ENCODE measurements at regions not wholly inside any gene's neighbourhood (a gene's known extent, or its start where the extent isn't known, plus 50 kb on each side); places are given as distances from the start of the nearest gene placed in this dataset.
"Not testable (repeated sequence)": the region's sequence is repeated elsewhere in the genome, so short reads cannot be mapped to it uniquely, and the experiment has no call there.

DNA sequence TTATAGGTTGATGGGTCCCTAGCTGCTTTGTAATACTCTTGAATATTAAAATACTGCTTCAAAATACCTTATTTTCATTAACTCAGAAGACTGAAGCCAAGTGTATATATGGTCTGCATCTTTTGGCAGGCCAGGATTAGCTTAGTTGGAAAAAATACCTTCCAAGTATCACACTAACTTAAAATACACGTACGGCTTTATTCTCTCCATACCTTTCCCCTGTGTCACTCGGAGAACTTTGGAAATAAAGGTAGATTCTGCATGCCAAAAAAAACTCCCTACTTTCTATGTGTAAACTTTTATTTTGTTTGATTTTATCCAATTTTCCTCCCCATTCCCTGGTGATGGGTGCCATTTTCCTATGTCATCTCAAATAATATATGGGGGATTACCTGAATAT is 422.3 kb upstream of the MDFIC2 start:
- H3K27me3 ChIP-seq: no peaks in the 10 kb centered on the region
- no peak overlapping the region for H3K4me3 ChIP-seq
- H3K36me3 ChIP-seq: no peaks in the 10 kb centered on the region
- no peaks in the 10 kb centered on the region for H3K9me3 ChIP-seq
- DNase-seq: no peak

DNA sequence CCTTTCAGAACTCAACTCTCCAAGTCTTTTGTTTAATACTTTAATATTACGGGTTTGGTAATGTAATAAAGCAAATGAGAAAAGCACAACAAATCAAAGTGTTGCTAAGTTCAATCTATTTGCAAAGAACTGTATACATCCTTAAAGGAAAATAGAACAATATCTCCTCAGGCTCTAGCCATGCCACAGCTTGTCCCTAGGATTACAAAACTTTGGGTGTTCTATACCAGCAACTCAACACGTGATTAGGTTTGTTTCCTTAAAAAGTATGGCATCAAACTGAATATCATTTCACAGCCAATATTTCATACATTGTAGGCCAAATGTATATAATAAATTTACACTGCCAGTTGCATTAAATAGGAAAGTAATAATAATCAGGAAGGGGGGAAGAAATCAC is 418.6 kb upstream of the MDFIC2 start:
- Histone ChIP-seq H3K4me3 (no peak overlapping the region), H3K27me3 (no peaks in the 10 kb centered on the region), H3K9me3 (no peaks in the 10 kb centered on the region), H3K36me3 (no peaks in the 10 kb centered on the region)
- no peak for DNase-seq

DNA sequence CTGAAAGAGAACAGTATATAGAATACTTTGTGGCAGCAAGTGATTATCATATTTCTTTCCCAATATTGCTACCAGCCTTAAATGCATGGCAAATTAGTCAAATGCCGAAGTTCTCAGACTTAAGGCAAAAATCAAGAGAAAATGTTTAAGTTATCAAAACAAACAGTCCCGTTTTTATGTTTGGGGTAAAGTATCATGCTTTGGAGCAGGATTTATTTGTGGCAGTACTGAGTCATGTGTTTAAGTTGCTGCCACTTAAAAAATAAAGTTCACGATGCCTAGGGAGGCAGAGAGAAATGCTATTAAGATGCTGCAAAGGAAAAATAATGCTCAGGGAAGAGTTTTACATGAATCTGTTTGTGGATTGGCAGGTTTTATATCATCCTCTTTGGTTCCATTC is 417.4 kb upstream of the MDFIC2 start:
- H3K4me3 ChIP-seq: no peak overlapping the region
- no peak for DNase-seq
- H3K9me3 ChIP-seq: no peaks in the 10 kb centered on the region
- H3K36me3 ChIP-seq: no peaks in the 10 kb centered on the region
- no peaks in the 10 kb centered on the region for H3K27me3 ChIP-seq

DNA sequence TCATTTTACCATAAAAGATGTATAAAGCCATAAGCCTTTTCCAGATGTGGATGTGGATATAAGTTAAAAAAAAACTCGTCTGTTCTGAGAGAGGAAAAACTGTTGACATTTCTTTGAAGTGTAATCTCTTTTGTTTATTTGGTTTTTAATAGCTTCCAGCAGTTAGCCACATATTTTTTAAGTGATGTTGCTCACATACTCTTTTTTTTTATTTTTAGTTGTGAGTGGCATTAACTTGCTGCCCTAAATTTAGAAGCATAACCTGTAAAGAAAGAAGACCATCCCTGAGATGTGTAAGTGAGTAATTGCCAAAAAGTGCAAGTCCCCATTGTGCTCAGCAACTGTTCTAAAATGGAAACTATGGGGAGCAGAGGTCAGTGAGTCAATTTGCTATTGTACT is 415.9 kb upstream of the MDFIC2 start:
- no peak for DNase-seq
- Histone ChIP-seq H3K4me3 (no peak overlapping the region), H3K27me3 (no peaks in the 10 kb centered on the region), H3K36me3 (no peaks in the 10 kb centered on the region), H3K9me3 (no peaks in the 10 kb centered on the region)

DNA sequence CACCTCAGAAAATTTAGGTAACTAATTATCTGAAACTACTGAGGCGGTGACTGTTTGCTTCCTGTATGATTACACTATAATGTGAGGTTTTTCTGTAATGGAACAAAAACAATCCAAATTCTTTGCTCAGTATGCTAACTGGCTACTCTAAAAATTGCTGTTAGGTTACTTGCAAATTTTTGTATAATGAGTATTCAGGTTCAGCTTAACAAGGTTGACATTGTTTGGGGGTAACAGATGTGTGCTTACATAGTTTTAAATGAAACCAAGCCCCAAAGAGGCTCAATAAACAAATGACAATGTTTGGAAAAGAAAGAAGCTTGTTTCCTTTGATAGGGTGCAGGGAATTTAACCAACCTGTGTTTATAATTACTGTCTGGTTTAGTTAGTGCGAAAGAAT is 414.5 kb upstream of the MDFIC2 start:
- Histone ChIP-seq H3K9me3 (no peaks in the 10 kb centered on the region), H3K4me3 (no peak overlapping the region), H3K27me3 (no peaks in the 10 kb centered on the region), H3K36me3 (no peaks in the 10 kb centered on the region)
- DNase-seq: no peak

DNA sequence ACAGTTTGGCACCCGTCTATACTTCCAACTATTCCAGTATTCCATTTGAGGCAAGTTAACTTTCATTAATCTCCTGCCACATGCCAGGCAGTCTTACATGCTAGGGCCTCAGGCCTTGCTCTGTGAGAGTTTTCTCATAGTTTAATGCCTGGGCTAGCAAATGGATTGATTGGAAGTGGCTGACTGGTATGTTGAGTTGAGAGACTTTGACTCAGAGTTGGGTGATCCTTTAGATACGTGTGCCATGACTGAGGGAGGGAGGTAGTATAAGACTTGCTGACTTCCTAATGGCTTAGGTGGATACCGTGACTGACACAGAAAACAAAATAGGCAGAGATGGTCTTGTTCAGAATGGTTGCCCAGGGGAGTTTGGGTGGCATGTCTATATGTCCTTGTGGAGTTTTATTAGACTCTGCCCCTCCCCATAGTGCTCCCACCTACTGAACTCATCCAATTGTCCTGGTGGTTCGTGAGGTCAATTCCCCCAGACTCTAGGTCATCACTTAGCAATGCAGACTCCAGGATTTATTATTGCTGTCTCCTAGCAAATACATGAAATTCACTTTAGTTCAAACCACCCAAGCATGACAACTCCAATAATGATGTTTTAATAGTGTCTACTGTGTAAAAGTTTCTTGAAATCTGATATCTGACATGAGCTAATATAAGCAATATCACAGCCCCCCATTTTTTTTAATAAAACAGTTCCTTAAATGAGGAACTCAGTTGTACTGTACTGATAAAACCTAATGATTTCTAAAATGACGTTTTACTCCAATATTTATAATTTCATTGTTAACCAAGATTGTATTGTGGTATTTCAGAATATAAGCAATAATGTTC is 413.9 kb upstream of the MDFIC2 start:
- H3K36me3 ChIP-seq: no peaks in the 10 kb centered on the region
- no peak overlapping the region for H3K4me3 ChIP-seq
- DNase-seq: no peak
- no peaks in the 10 kb centered on the region for H3K9me3 ChIP-seq
- H3K27me3 ChIP-seq: no peaks in the 10 kb centered on the region

DNA sequence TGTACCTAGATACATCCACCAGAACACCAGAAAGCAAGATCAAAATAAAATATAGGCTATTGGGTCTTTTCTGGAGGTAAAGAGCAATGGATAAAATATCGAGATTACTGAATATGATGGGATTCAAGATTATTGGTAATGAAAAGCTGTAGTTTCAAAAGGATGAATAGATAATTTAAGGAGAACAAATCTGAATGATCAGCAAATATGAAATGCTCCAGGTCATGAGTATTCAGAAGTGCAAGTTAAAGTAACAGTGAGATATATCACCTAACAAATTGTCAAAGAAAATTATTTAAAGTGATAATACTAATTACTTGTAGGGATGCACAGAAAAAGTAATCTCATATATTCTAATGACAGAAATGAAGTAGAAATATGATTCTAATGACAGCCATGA is 409.6 kb upstream of the MDFIC2 start:
- Histone ChIP-seq H3K36me3 (no peaks in the 10 kb centered on the region), H3K9me3 (no peaks in the 10 kb centered on the region), H3K4me3 (no peak overlapping the region), H3K27me3 (no peaks in the 10 kb centered on the region)
- DNase-seq: no peak

DNA sequence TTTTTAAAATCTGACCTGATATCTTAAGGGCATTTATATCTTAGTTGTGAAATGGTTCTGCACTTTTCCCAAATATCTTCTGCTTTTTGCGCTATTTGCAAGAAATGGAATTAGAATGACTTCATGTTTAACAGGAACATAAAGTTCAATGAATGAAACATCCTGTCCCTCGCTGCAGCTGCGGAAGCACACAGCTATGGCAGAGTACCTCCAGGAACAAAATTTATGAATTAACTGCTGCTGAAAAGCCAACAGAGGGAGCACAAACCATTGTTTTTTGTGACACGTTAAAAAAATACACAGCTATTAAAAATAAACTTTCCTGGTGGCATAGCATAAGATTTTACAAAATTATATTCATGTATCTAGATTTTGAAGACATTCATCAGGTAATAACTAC is 404.4 kb upstream of the MDFIC2 start:
- no peak overlapping the region for H3K4me3 ChIP-seq
- H3K27me3 ChIP-seq: no peaks in the 10 kb centered on the region
- peaks cover 2% of the 10 kb centered on the region; the same call in 1 of the 2 replicates for H3K9me3 ChIP-seq
- no peaks in the 10 kb centered on the region for H3K36me3 ChIP-seq
- no peak for DNase-seq

DNA sequence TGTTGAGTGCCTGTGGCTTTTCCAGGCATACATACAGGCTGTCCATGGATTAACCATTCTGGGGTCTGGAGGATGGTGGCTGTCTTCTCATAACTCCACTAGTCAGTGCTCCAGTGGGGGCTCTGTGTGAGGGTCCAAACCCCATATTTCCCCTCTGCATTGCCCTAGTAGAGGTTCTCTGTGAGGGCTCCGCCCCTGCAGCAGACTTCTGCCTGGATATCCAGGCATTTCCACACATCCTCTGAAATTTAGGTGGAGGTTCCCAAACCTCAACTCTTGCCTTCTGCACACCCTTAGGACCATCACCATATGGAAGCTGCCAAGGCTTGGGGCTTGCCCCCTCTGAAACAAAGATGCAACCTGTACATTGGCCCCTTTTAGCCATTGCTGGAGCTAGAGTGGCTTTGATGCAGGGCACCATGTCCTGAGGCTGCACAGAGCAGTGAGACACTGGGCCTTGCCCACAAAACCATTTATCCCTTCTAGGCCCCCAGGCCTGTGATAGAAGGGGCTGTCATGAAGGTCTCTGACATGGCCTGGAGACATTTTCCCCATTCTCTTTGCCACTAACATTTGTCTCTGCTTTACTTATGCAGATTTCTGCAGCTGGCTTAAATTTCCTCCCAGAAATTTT is 400.1 kb upstream of the MDFIC2 start:
- no peaks in the 10 kb centered on the region for H3K36me3 ChIP-seq
- no peak for DNase-seq
- no peaks in the 10 kb centered on the region for H3K27me3 ChIP-seq
- H3K9me3 ChIP-seq: peaks cover 2% of the 10 kb centered on the region; the same call in 1 of the 2 replicates
- no peak overlapping the region for H3K4me3 ChIP-seq

DNA sequence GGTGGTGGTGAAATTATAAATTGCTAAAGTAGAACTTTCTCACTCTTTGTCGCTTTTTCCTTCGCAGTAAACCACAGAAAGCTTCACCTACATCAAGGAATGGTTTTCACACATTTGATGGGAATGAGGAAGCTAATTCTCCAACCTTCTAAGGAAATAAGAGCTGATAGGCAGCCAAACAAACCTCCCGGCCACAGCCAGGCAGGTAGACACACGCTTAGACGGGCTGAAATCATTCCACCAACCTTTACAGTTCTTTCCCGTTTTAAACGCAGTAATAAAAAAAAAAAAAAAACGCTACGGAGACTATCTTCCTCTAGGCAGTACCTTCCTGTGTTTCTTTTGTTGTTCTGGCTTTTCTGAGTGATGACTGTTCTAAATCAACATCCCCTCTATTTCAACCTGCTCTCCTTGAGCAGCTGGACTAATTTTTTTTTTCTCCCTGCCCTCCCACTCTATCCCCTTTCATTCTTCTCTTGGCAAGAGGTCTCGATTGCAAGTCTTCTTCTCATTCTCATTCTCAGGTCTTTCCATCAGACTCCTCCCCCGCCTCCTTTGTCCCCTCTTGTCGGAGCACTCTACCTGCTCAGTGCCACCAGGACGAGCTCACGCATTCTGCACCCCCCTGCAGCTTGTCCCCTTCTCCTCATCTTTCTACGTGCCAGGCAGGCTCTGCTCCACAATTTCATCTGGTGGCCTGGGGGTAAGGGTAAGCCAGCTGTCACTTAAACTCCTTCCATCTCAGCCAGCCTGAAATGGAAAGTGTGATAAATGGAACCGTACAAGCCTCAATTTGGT is 391.1 kb upstream of the MDFIC2 start:
- Histone ChIP-seq H3K27me3 (no peaks in the 10 kb centered on the region), H3K4me3 (no peak overlapping the region), H3K9me3 (no peaks in the 10 kb centered on the region), H3K36me3 (no peaks in the 10 kb centered on the region)
- no peak for DNase-seq

DNA sequence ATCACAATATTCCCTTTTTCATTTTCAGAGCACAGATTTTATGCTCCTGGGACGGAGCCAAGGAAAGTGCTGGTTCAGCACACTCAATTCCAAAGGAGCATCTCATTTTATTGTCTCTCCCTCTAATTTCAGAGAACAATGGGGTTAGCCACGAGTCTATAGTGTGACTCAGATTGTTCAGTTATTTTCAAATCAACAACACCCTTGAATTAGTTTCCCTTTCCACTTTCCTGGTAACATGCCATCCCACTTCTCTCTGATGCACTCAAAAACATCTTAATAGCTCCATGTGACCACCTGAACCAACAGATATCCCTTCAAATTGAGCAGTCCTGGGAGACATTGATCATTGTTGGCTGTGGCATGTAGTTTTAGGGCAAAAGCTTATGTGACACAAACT is 389.7 kb upstream of the MDFIC2 start:
- Histone ChIP-seq H3K9me3 (no peaks in the 10 kb centered on the region), H3K27me3 (no peaks in the 10 kb centered on the region), H3K4me3 (no peak overlapping the region), H3K36me3 (no peaks in the 10 kb centered on the region)
- no peak for DNase-seq

DNA sequence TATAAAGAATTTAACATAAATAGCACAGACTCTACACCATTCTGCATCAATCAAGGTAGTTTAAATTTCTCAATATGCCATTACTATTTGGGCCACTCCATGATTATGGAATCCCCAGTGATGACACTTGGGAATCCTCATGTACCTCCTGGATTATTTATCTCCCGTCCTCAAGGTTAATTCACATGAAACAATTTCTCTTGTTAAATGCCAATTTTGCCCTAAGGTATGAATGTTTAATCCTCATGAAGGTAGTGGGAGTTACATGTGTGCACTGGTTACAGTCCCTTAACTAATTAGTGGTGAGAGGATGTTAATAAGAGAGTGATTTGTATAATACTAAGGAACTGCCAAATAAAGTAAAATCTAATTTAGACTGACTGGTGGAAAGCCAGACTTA is 372.3 kb upstream of the MDFIC2 start:
- H3K4me3 ChIP-seq: no peak overlapping the region
- no peak for DNase-seq
- no peaks in the 10 kb centered on the region for H3K36me3 ChIP-seq
- no peaks in the 10 kb centered on the region for H3K9me3 ChIP-seq
- H3K27me3 ChIP-seq: no peaks in the 10 kb centered on the region

DNA sequence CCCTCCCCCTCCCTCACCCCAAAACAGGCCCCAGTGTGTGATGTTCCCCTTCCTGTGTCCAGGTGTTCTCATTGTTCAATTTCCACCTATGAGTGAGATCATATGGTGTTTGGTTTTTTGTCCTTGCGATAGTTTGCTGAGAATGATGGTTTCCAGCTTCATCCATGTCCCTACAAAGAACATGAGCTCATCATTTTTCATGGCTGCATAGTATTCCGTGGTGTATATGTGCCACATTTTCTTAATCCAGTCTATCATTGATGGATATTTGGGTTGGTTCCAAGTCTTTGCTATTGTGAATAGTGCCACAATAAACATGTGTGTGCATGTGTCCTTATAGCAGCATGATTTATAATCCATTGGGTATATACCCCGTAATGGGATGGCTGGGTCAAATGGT is 363.4 kb upstream of the MDFIC2 start:
- H3K9me3 ChIP-seq, H3K36me3 ChIP-seq, H3K27me3 ChIP-seq, H3K4me3 ChIP-seq, DNase-seq: not testable (repeated sequence)

DNA sequence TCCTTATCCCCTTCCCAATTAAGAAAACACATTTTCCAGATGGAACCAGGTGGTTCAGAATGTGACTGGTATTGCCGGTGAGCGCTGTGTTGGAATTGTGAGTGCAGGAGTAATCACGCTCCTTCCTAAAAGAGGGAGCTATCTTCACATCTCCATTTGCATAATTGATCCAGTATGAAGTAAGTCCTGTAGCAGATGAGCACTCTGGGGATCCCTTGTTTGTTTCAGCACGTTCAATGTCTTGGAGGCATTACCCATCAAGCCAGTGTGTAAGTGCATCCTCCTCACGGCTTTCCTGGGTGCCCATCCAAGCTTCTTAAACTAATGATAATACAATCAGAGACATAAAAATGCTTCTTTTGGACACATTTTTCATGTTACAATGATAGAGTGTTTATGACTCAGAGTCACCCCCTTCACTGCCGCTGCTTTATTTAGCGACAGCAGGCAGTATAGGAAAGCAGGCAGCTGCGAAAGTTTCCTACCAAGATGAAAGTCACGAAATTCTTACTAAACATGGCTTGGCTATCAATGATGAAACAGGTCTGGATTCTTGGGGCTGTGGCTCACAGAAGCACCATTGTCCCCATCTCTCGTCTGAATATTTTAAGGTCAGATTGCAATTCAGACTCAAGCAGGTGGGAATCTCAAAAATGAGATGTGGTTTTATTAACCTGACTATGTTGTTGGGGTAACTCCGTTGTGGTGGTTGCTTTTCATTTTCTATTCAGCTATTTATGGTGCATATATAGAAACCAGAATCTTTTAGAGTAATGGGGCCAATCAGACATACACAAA is 346.3 kb upstream of the MDFIC2 start:
- Histone ChIP-seq H3K9me3 (no peaks in the 10 kb centered on the region), H3K4me3 (no peak overlapping the region), H3K36me3 (no peaks in the 10 kb centered on the region), H3K27me3 (no peaks in the 10 kb centered on the region; the same call in 1 of the 2 replicates)
- DNase-seq: no peak

DNA sequence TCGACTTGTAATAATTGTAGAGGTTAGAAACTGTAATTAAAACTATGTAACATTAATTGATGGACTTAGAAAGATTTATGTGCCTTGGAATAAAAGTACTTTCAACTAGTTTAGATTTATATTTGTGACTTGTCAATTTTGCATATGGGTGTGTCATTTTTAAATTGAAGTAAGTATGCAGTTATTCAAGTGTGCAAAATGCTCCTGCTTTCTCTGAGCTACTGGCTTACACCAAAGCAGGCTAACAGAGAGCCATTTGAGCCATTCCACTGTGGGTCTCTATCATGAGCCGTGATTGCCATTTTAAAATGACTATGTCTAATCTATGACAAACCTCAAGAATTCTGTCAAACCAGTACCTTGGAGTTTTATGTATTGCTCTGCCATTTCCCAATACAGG is 345.0 kb upstream of the MDFIC2 start:
- no peak for DNase-seq
- no peaks in the 10 kb centered on the region; the same call in 1 of the 2 replicates for H3K27me3 ChIP-seq
- no peak overlapping the region for H3K4me3 ChIP-seq
- H3K9me3 ChIP-seq: no peaks in the 10 kb centered on the region
- no peaks in the 10 kb centered on the region for H3K36me3 ChIP-seq

DNA sequence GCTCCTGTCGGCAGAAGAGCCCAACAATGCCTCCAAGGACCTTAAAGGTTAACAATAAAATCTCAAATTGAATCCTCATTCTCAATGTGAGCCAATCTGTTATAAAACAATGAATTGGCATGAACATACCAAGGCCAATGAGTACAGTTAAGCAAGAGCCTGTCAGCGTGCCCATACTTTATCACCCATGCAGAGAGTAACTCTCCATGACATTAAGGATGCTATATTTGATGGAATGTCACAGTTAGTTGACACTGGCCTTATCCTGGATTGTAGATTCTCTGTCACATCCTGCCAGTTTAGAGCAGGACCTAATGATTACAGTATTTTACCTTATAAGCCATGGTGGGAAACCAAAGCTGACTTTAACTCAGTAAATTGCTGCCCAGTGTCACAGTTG is 335.4 kb upstream of the MDFIC2 start:
- Histone ChIP-seq H3K9me3 (no peaks in the 10 kb centered on the region), H3K36me3 (no peaks in the 10 kb centered on the region)
- no peak for DNase-seq

DNA sequence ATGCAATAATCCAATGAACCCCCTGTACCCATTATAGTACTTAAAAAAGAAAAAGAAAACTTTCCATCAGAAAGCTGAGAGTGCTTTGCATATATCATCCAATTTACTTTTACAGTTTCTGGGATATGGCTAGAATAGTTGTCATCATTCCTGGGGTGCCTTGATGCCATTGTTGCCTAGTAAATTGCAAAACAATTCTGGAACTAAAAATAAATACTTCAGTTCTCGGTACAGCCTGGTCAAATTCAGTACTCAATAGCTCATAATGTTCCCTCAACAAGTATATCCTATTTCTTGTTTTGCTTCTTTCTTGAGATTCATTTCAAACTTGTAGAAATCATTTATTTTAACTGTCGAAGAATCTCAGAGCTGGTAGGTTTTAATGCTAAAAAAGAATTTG is 334.7 kb upstream of the MDFIC2 start:
- no peak for DNase-seq
- no peaks in the 10 kb centered on the region for H3K36me3 ChIP-seq
- no peaks in the 10 kb centered on the region for H3K9me3 ChIP-seq
- H3K4me3 ChIP-seq: no peak overlapping the region
- H3K27me3 ChIP-seq: no peaks in the 10 kb centered on the region

More for the DNA sequence above, 335.4 kb upstream of the MDFIC2 start:
- Histone ChIP-seq H3K27me3 (no peaks in the 10 kb centered on the region), H3K4me3 (no peak overlapping the region)
